ENCODE measurements at regions not wholly inside any gene's neighbourhood (a gene's known extent, or its start where the extent isn't known, plus 50 kb on each side); places are given as distances from the start of the nearest gene placed in this dataset.
"Not testable (repeated sequence)": the region's sequence is repeated elsewhere in the genome, so short reads cannot be mapped to it uniquely, and the experiment has no call there.

DNA sequence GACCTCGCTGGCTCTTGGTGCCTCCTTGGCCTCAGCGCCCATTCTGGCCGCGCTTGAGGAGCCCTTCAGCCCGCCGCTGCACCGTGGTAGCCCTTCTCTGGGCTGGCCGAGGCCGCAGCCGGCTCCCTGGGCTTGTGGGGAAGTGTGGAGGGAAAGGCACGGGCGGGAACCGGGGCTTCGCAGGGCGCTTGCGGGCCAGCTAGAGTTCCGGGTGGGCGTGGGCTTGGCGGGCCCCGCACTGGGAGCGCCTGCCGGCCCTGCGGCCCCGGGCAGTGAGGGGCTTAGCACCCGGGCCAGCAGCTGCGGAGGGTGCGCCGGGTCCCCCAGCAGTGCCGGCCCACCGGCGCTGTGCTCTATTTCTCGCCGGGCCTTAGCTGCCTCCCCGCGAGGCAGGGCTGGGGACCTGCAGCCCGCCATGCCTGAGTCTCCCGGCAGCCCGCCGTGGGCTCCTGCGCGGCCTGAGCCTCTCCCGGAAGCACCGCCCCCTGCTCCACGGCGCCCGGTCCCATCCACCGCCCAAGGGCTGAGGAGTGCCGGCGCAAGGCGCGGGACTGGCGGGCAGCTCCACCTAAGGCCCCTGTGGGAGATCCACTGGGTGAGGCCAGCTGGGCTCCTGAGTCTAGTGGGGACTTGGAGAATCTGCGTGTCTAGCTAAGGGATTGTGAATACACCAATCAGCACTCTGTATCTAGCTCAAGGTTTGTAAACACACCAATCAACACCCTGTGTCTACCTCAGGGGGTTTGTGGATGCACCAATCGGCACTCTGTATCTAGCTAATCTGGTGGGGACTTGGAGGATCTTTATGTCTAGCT, 141.1 kb downstream of the SLCO4C1 start:
- not testable (repeated sequence) for H3K4me3 ChIP-seq (ENCODE audit: low read depth, low read length); H3K36me3 ChIP-seq (ENCODE audit: control insufficient read depth, insufficient read depth, low read length); DNase-seq (ENCODE audit: low read depth in 4 of 6, low spot score in 6 of 6); H3K4me1 ChIP-seq (ENCODE audit: control insufficient read depth, insufficient read depth, low read length); H3K27me3 ChIP-seq (ENCODE audit: control insufficient read depth, insufficient read depth, low read length); H3K27ac ChIP-seq (ENCODE audit: low read depth, low read length); H3K9me3 ChIP-seq (ENCODE audit: control insufficient read depth, insufficient read depth, low read length)
- WGBS (ENCODE audit: insufficient coverage): 91% methylated on average over 52 of the region's 54 CpGs

DNA sequence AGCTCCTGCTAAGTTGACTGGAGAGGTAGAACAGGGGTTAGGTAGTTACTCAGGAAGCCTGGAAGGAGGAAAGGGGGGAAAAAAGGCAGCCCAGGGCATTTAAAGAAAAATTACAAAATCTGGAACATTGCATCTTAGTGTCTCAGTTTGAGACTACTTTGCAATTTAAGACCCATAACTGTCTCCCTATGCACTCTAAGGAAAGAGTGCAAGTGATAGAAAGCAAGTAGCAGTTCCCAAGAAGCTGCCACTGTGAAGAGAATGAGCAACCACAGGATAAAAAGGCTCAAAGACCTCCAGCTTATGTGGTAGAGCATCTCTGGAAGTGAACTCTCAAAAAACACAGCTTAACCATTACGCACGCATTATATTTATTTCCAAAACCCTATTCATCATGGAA, 141.8 kb downstream of the SLCO4C1 start:
- no peaks in the 10 kb centered on the region for H3K27me3 ChIP-seq (ENCODE audit: control insufficient read depth, insufficient read depth, low read length)
- H3K4me3 ChIP-seq (ENCODE audit: low read depth, low read length): no peak overlapping the region
- no peaks in the 10 kb centered on the region for H3K9me3 ChIP-seq (ENCODE audit: control insufficient read depth, insufficient read depth, low read length)
- H3K4me1 ChIP-seq (ENCODE audit: control insufficient read depth, insufficient read depth, low read length): no peaks in the 10 kb centered on the region
- no CpG with 5 or more reads among the region's 2 CpGs for whole genome bisulfite sequencing (ENCODE audit: insufficient coverage)
- no peaks in the 10 kb centered on the region for H3K36me3 ChIP-seq (ENCODE audit: control insufficient read depth, insufficient read depth, low read length)
- H3K27ac ChIP-seq (ENCODE audit: low read depth, low read length): no peak overlapping the region
- no peak for DNase-seq (ENCODE audit: low read depth in 4 of 6, low spot score in 6 of 6)

DNA sequence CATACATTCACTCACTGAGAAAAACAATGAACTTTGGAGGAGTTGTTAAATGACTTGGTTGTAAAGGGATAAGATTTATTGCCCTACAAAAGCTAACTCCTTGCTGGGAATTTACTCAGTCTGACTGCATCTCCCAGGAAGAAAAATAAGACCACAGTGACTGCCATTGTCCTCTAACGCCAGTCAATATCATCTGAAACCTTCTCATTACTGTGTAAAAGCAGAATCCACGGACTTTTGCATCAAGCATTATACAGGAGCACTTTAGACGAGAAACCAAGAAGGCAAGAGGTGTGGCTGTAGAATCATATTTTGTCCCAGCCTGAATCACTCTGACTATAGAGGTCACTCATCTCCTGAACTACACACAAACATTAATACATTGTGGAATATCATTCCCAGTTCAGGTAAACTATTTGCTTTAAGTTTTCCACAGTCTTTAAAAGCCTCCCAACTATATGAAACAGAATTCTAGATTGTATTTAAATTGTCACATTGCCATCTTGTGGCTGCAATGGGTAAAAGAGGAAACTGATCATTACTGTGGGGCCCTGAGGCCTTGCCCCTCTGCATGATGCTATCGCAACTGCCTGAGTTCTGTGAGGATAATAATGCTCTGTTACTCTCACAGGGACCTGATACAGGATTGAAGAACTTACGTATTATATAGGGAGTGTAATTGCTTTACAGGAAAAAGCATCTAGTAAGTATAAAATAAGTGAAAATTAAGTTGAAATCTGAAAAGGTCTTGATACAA, 142.9 kb downstream of the SLCO4C1 start:
- no peak overlapping the region for H3K4me3 ChIP-seq (ENCODE audit: low read depth, low read length)
- DNase-seq (ENCODE audit: low read depth in 4 of 6, low spot score in 6 of 6): peak; percentile 19 to 88 (median 30)
- WGBS (ENCODE audit: insufficient coverage): 13% methylated on average over 3 of the region's 5 CpGs
- H3K27ac ChIP-seq (ENCODE audit: low read depth, low read length): no peak overlapping the region
- no peaks in the 10 kb centered on the region for H3K9me3 ChIP-seq (ENCODE audit: control insufficient read depth, insufficient read depth, low read length)
- no peaks in the 10 kb centered on the region for H3K27me3 ChIP-seq (ENCODE audit: control insufficient read depth, insufficient read depth, low read length)
- no peaks in the 10 kb centered on the region for H3K36me3 ChIP-seq (ENCODE audit: control insufficient read depth, insufficient read depth, low read length)
- H3K4me1 ChIP-seq (ENCODE audit: control insufficient read depth, insufficient read depth, low read length): no peaks in the 10 kb centered on the region

DNA sequence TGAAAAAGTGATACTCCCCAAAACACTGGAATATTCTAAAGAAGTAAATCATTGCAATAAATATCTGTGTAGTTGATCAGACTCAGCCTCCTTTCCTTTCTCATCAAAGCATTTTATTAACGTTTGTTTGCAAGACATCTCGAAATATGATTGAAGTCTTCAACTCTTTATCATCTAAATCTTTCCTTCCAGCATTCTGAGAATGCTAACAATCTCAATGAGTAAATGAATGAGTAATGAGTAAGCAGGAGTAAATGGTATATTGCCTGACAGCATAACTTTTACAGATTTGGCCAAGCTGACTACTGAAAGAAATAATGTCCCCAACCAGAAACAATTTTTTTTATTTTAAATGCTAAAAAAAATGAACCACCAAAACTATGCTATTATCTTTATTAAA, 157.1 kb downstream of the SLCO4C1 start:
- no peak overlapping the region for H3K4me3 ChIP-seq (ENCODE audit: low read depth, low read length)
- H3K4me1 ChIP-seq (ENCODE audit: control insufficient read depth, insufficient read depth, low read length): no peaks in the 10 kb centered on the region
- no peaks in the 10 kb centered on the region for H3K9me3 ChIP-seq (ENCODE audit: control insufficient read depth, insufficient read depth, low read length)
- DNase-seq (ENCODE audit: low read depth in 4 of 6, low spot score in 6 of 6): no peak
- H3K27me3 ChIP-seq (ENCODE audit: control insufficient read depth, insufficient read depth, low read length): no peaks in the 10 kb centered on the region
- H3K36me3 ChIP-seq (ENCODE audit: control insufficient read depth, insufficient read depth, low read length): no peaks in the 10 kb centered on the region
- no peak overlapping the region for H3K27ac ChIP-seq (ENCODE audit: low read depth, low read length)
- no CpG with 5 or more reads among the region's 2 CpGs for WGBS (ENCODE audit: insufficient coverage)

DNA sequence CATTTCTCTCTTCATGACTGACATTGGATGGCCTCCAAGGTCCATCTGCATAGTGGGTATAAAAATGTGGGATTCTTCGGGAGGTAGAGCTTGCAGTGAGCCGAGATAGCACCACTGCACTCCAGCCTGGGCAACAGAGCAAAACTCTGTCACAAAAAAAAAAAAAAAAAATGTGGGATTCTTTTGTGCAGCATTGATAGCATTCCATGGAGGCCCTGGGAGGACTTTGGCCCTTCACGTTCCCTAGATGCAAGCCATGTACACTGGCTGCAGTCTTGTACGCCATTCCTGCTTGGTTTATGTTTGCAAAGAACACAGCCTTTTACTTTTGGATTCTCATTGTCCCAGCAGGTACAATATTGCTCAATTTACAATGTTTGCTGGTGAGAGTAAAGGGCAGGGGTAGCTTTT, 157.8 kb downstream of the SLCO4C1 start:
- no peak overlapping the region for H3K4me3 ChIP-seq (ENCODE audit: low read depth, low read length)
- H3K27ac ChIP-seq (ENCODE audit: low read depth, low read length): no peak overlapping the region
- WGBS (ENCODE audit: insufficient coverage): 78% methylated on average over 2 of the region's 4 CpGs
- no peak for DNase-seq (ENCODE audit: low read depth in 4 of 6, low spot score in 6 of 6)
- no peaks in the 10 kb centered on the region for H3K4me1 ChIP-seq (ENCODE audit: control insufficient read depth, insufficient read depth, low read length)
- no peaks in the 10 kb centered on the region for H3K36me3 ChIP-seq (ENCODE audit: control insufficient read depth, insufficient read depth, low read length)
- no peaks in the 10 kb centered on the region for H3K9me3 ChIP-seq (ENCODE audit: control insufficient read depth, insufficient read depth, low read length)
- H3K27me3 ChIP-seq (ENCODE audit: control insufficient read depth, insufficient read depth, low read length): no peaks in the 10 kb centered on the region

DNA sequence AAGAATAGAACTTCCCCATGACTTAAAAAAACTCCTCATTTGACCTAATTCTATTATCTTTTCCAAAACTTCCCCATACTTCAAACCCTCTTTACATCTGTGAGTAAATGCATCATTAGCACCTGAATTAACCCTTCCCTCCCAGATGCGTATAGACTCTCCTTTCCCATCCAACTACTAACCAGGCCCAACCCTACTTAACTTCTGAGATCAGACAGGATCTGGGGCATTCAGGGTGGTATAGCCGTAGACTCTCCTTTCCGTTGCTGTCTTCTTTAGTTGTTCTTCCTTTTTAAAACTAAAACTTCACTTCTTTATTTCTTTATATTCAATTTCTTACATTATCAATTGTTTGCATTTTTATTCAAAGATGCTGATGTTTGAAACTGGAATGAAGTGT, 165.2 kb downstream of the SLCO4C1 start:
- H3K4me1 ChIP-seq (ENCODE audit: control insufficient read depth, insufficient read depth, low read length): no peaks in the 10 kb centered on the region
- H3K27ac ChIP-seq (ENCODE audit: low read depth, low read length): no peak overlapping the region
- WGBS (ENCODE audit: insufficient coverage): 78% methylated on average over 1 of the region's 3 CpGs
- H3K4me3 ChIP-seq (ENCODE audit: low read depth, low read length): no peak overlapping the region
- no peaks in the 10 kb centered on the region for H3K36me3 ChIP-seq (ENCODE audit: control insufficient read depth, insufficient read depth, low read length)
- DNase-seq (ENCODE audit: low read depth in 4 of 6, low spot score in 6 of 6): no peak
- H3K27me3 ChIP-seq (ENCODE audit: control insufficient read depth, insufficient read depth, low read length): no peaks in the 10 kb centered on the region
- H3K9me3 ChIP-seq (ENCODE audit: control insufficient read depth, insufficient read depth, low read length): no peaks in the 10 kb centered on the region

DNA sequence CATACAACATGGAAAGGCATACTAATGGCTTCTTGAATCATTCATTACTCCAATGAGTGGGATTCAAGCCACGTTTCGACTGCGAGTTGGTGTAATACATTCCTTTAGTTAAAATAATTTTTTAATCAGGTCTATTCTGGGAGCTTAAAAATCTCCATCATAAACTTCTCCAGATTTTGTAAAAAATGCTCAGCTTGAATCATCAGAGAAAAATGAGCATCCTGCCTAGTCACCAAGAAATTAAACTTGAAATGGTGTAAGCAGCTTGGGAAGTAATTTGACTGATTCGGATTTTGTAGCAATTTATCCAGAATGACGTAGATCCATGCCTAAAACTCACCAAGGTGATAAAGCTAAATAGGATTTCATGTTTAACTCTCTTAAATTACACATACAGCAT, 165.7 kb downstream of the SLCO4C1 start:
- Histone ChIP-seq H3K27ac (ENCODE audit: low read depth, low read length) (no peak overlapping the region), H3K36me3 (ENCODE audit: control insufficient read depth, insufficient read depth, low read length) (no peaks in the 10 kb centered on the region), H3K9me3 (ENCODE audit: control insufficient read depth, insufficient read depth, low read length) (no peaks in the 10 kb centered on the region), H3K4me3 (ENCODE audit: low read depth, low read length) (no peak overlapping the region), H3K4me1 (ENCODE audit: control insufficient read depth, insufficient read depth, low read length) (no peaks in the 10 kb centered on the region), H3K27me3 (ENCODE audit: control insufficient read depth, insufficient read depth, low read length) (no peaks in the 10 kb centered on the region)
- WGBS (ENCODE audit: insufficient coverage): no CpG with 5 or more reads among the region's 5 CpGs
- DNase-seq (ENCODE audit: low read depth in 4 of 6, low spot score in 6 of 6): no peak

DNA sequence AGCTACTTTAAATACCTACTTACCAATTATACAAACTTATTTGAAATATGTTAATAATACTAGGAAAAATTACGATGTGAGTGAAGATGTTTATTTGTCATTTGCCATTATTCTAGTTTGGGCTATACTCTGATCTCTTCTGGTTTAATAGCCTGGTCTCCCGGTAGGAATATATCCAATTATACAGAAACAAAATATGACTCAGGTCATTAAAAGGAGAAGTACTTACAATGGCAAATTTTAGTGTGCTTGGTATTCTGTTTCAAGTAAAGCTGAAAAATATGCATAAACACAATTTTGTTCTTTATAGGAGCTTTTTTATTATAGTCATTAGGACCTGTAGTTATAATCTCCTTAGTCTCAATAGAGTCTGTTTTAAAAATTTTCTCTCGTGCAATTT, 176.8 kb downstream of the SLCO4C1 start:
- Histone ChIP-seq H3K9me3 (ENCODE audit: control insufficient read depth, insufficient read depth, low read length) (no peaks in the 10 kb centered on the region), H3K36me3 (ENCODE audit: control insufficient read depth, insufficient read depth, low read length) (no peaks in the 10 kb centered on the region), H3K27me3 (ENCODE audit: control insufficient read depth, insufficient read depth, low read length) (no peaks in the 10 kb centered on the region), H3K27ac (ENCODE audit: low read depth, low read length) (no peak overlapping the region), H3K4me1 (ENCODE audit: control insufficient read depth, insufficient read depth, low read length) (no peaks in the 10 kb centered on the region), H3K4me3 (ENCODE audit: low read depth, low read length) (no peak overlapping the region)
- peak in 1 of 6 donors; percentile 62 for DNase-seq (ENCODE audit: low read depth in 4 of 6, low spot score in 6 of 6)
- no CpG with 5 or more reads among the region's 3 CpGs for WGBS (ENCODE audit: insufficient coverage)

DNA sequence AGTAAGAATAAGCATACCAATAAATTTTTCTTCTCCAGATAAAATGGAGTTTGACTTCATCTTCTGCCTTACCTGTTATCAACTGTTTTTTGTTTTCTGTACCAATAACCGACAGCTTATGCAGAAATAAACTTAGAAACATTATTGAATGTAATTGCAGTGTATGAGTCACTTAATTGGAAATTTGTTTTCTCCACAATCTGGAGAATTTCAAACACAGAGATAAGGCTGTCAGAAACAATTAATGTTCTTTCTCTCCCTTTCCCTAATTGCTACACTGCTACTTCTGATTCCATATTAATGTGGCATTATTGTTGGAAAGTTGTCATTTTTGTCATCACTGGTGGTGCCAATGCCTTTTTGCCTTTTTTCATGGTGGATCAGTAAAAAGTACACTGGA, 180.3 kb downstream of the SLCO4C1 start:
- no CpG with 5 or more reads among the region's 1 CpG for WGBS (ENCODE audit: insufficient coverage)
- no peaks in the 10 kb centered on the region for H3K27me3 ChIP-seq (ENCODE audit: control insufficient read depth, insufficient read depth, low read length)
- no peak overlapping the region for H3K4me3 ChIP-seq (ENCODE audit: low read depth, low read length)

More for the DNA sequence above, 180.3 kb downstream of the SLCO4C1 start:
- Histone ChIP-seq H3K27ac (ENCODE audit: low read depth, low read length) (no peak overlapping the region), H3K36me3 (ENCODE audit: control insufficient read depth, insufficient read depth, low read length) (no peaks in the 10 kb centered on the region), H3K4me1 (ENCODE audit: control insufficient read depth, insufficient read depth, low read length) (no peaks in the 10 kb centered on the region), H3K9me3 (ENCODE audit: control insufficient read depth, insufficient read depth, low read length) (no peaks in the 10 kb centered on the region)
- no peak for DNase-seq (ENCODE audit: low read depth in 4 of 6, low spot score in 6 of 6)
